IMR-90 (cell line): ENCODE measurements at regions not wholly inside any gene's neighbourhood (a gene's known extent, or its start where the extent isn't known, plus 50 kb on each side); places are given as distances from the start of the nearest gene placed in this dataset.

Experiments
- ATAC-seq: fragments of 200-7000 bp; cut with Tn5 transposase; 2 replicates; pipeline ENCODE4 v1.9.1; 2020; ENCODE audit warnings: low read depth, mild to moderate bottlenecking, moderate library complexity
- BruUV-seq: library from RNA; stranded (reverse); fragments of 400-500 nt; replicated peaks from 2 replicates; lab custom pipeline; 2021; lab: Mats Ljungman, UMichigan
- CTCF ChIA-PET: fragments of 300-600 bp; formaldehyde crosslinking; extraction: SDS; loops from one replicate; lab custom pipeline; 2021; ENCODE audit warnings: antibody characterized with exemption; lab: Yijun Ruan, JAX
- POLR2A ChIA-PET: fragments of 300-600 bp; sonication (Branson Sonifier 250); formaldehyde crosslinking; loops from one replicate; lab custom pipeline; 2022; ENCODE audit warnings: antibody characterized with exemption; ENCODE audit not compliant: unreplicated experiment; lab: Charles Lee
- DNase-seq: peaks from one replicate; pipeline ENCODE4 v3.0.0; 2013
- H2AFZ ChIP-seq: replicated peaks from 2 replicates; pipeline ENCODE3; 2013; ENCODE audit warnings: low read length, mild to moderate bottlenecking; ENCODE audit not compliant: poor library complexity
- H2AK5ac ChIP-seq: 2 replicates; pipeline ENCODE4 v1.6.1; 2013; ENCODE audit warnings: low read depth, low read length, inconsistent platforms
- H2AK9ac ChIP-seq: replicated peaks from 2 replicates; pipeline ENCODE3; 2013; ENCODE audit warnings: mild to moderate bottlenecking, low read depth, low read length, moderate library complexity; ENCODE audit not compliant: poor library complexity
- H2BK120ac ChIP-seq: 2 replicates; pipeline ENCODE4 v1.6.1; 2013; ENCODE audit warnings: low read depth, low read length, inconsistent platforms
- H2BK15ac ChIP-seq: 3 replicates; pipeline ENCODE4 v1.6.1; 2013; ENCODE audit warnings: low read depth, low read length, inconsistent platforms
- H2BK20ac ChIP-seq: 2 replicates; pipeline ENCODE4 v1.6.1; 2013; ENCODE audit warnings: low read depth, mild to moderate bottlenecking, inconsistent platforms, low read length, moderate library complexity
- H2BK5ac ChIP-seq: 2 replicates; pipeline ENCODE4 v1.6.1; 2013; ENCODE audit warnings: mild to moderate bottlenecking, low read depth, low read length, inconsistent platforms; ENCODE audit not compliant: poor library complexity, severe bottlenecking
- H3K14ac ChIP-seq: replicated peaks from 2 replicates; pipeline ENCODE4 v1.6.1; 2013; ENCODE audit warnings: low read depth, low read length, inconsistent platforms
- H3K18ac ChIP-seq: 2 replicates; pipeline ENCODE4 v1.6.1; 2013; ENCODE audit warnings: low read depth, low read length, control low read depth
- H3K23ac ChIP-seq: 2 replicates; pipeline ENCODE4 v1.6.1; 2013; ENCODE audit warnings: low read depth, low read length, inconsistent platforms
- H3K27ac ChIP-seq: 2 replicates; pipeline ENCODE4 v1.5.1; 2013; ENCODE audit warnings: mild to moderate bottlenecking, control low read depth, low read length; ENCODE audit not compliant: insufficient read depth
- H3K27me3 ChIP-seq: 2 replicates; pipeline ENCODE4 v1.6.1; 2013; ENCODE audit warnings: low read length; ENCODE audit not compliant: control insufficient read depth, insufficient read depth
- H3K36me3 ChIP-seq: 2 replicates; pipeline ENCODE4 v1.6.1; 2013; ENCODE audit warnings: low read length, mixed read lengths; ENCODE audit not compliant: control insufficient read depth, insufficient read depth
- H3K4ac ChIP-seq: 2 replicates; pipeline ENCODE4 v1.6.1; 2013; ENCODE audit warnings: low read depth, low read length, inconsistent platforms
- H3K4me1 ChIP-seq: 2 replicates; pipeline ENCODE4 v1.6.1; 2013; ENCODE audit warnings: low read length, mixed read lengths; ENCODE audit not compliant: control insufficient read depth, insufficient read depth
- H3K4me2 ChIP-seq: 2 replicates; pipeline ENCODE4 v1.6.1; 2013; ENCODE audit warnings: low read depth, mild to moderate bottlenecking, control low read depth, low read length, moderate library complexity
- H3K4me3 ChIP-seq: 2 replicates; pipeline ENCODE4 v1.5.1; 2013; ENCODE audit warnings: low read depth, mild to moderate bottlenecking, control low read depth, low read length, moderate library complexity; ENCODE audit not compliant: insufficient read depth
- H3K56ac ChIP-seq: 2 replicates; pipeline ENCODE4 v1.6.1; 2013; ENCODE audit warnings: low read length, inconsistent platforms; ENCODE audit not compliant: insufficient read depth; ENCODE audit errors: extremely low read depth
- H3K79me1 ChIP-seq, 2 experiments: 2 replicates each; pipeline ENCODE4 v1.6.1; 2013; ENCODE audit warnings: low read length in 2 of 2, inconsistent platforms in 1 of 2, low read depth in 1 of 2
- H3K9ac ChIP-seq: 2 replicates; pipeline ENCODE4 v1.6.1; 2013; ENCODE audit warnings: low read depth, low read length, control low read depth
- H3K9me1 ChIP-seq: 2 replicates; pipeline ENCODE4 v1.6.1; 2013; ENCODE audit warnings: low read length, inconsistent platforms; ENCODE audit not compliant: insufficient read depth
- H3K9me3 ChIP-seq: 2 replicates; pipeline ENCODE4 v1.6.1; 2013; ENCODE audit warnings: low read length; ENCODE audit not compliant: control insufficient read depth, insufficient read depth
- H4K20me1 ChIP-seq: 2 replicates; pipeline ENCODE4 v1.6.1; 2013; ENCODE audit warnings: low read length, inconsistent platforms; ENCODE audit not compliant: insufficient read depth
- H4K5ac ChIP-seq: 2 replicates; pipeline ENCODE4 v1.6.1; 2013; ENCODE audit warnings: mild to moderate bottlenecking, low read depth, low read length, control low read depth
- H4K8ac ChIP-seq, 2 experiments: 2 replicates each; pipeline ENCODE4 v1.6.1; 2013; ENCODE audit warnings: low read depth in 2 of 2, low read length in 2 of 2, control low read depth in 1 of 2, inconsistent platforms in 1 of 2
- H4K91ac ChIP-seq: 2 replicates; pipeline ENCODE4 v1.6.1; 2013; ENCODE audit warnings: low read depth, low read length, inconsistent platforms; ENCODE audit not compliant: insufficient read depth
- CEBPB ChIP-seq: IDR thresholded peaks from 2 replicates; pipeline ENCODE4 v1.6.1; 2012; ENCODE audit warnings: low read depth, low read length, improper control_type of control experiment
- CHD1 ChIP-seq: IDR thresholded peaks from 2 replicates; pipeline ENCODE4 v1.6.1; 2012; ENCODE audit warnings: low read depth, low read length, improper control_type of control experiment
- FOS ChIP-seq: fragments of 150-350 bp; IDR thresholded peaks from 2 replicates; pipeline ENCODE4 v1.6.1; 2016; ENCODE audit warnings: low read depth, low read length
- MAFK ChIP-seq: IDR thresholded peaks from 2 replicates; pipeline ENCODE4 v1.6.1; 2012; ENCODE audit warnings: low read depth, low read length, improper control_type of control experiment
- MXI1 ChIP-seq: IDR thresholded peaks from 2 replicates; pipeline ENCODE4 v1.6.1; 2012; ENCODE audit warnings: low read depth, mild to moderate bottlenecking, low read length, moderate library complexity, borderline replicate concordance
- NFE2L2 ChIP-seq: fragments of 150-350 bp; IDR thresholded peaks from 2 replicates; pipeline ENCODE4 v1.6.1; 2016; ENCODE audit warnings: low read depth, mild to moderate bottlenecking, low read length
- USF2 ChIP-seq: fragments of 150-350 bp; IDR thresholded peaks from 2 replicates; pipeline ENCODE4 v1.6.1; 2017; ENCODE audit warnings: mild to moderate bottlenecking, antibody characterized with exemption, low read length, low read depth
- WGBS, 2 experiments: methylation state at CpG; one replicate each; pipeline versions ENCODE4 v1.1.5 to v1.1.7; 2013; ENCODE audit warnings: missing lambda C conversion rate in 2 of 2; ENCODE audit not compliant: insufficient read length in 1 of 2; ENCODE audit errors: extremely low coverage in 2 of 2; 5-methylcytosine and 5-hydroxymethylcytosine counted together
- dilution Hi-C: fragments of 300-500 bp; cut with HindIII; formaldehyde crosslinking; loops from one replicate; pipeline ENCODE4 v1.14.3; 2018; ENCODE audit warnings: low sequenced_read_pairs; ENCODE audit not compliant: unreplicated experiment
- in situ Hi-C: fragments of 300-500 bp; cut with MboI; formaldehyde crosslinking; loops from 3 replicates; pipeline ENCODE4 v1.14.3; 2019; ENCODE audit warnings: low sequenced_read_pairs, inconsistent platforms, mixed read lengths
- intact Hi-C: fragments of 100-400 bp; cut with micrococcal nuclease; formaldehyde crosslinking; loops from 2 replicates; pipeline ENCODE4 v1.10.0; 2022

- Histone ChIP-seq H2AK5ac (no peak overlapping the region), H2BK15ac (no peak overlapping the region), H2AK9ac (no peak overlapping the region), H2BK120ac (no peak overlapping the region), H3K36me3 (no peaks in the 10 kb centered on the region), H3K27ac (no peak overlapping the region), H3K4me2 (no peak overlapping the region), H2AFZ (no peak overlapping the region), H3K56ac (no peak overlapping the region), H4K5ac (no peak overlapping the region), H3K27me3 (no peaks in the 10 kb centered on the region), H3K9me1 (no peaks in the 10 kb centered on the region), H2BK5ac (no peak overlapping the region), H3K4me1 (no peaks in the 10 kb centered on the region), H3K9me3 (no peaks in the 10 kb centered on the region), H4K8ac (no peak overlapping the region), H3K9ac (no peak overlapping the region), H2BK20ac (no peak overlapping the region), H4K20me1 (no peaks in the 10 kb centered on the region), H3K23ac (no peak overlapping the region), H3K79me1 (no peaks in the 10 kb centered on the region), H3K18ac (no peak overlapping the region), H3K14ac (no peak overlapping the region), H3K4me3 (no peak overlapping the region), H3K4ac (no peak overlapping the region), H4K91ac (no peak overlapping the region)
- ChIA-PET POLR2A (no interaction called here), CTCF (no interaction called here)
- WGBS, 2 experiments = no CpG with 5 or more reads among the region's 2 CpGs
- BruUV-seq = no TSS peak
- intact Hi-C loops (no loop called here), in situ Hi-C loops (no loop called here), dilution Hi-C loops (no loop called here)
- no peak for TF ChIP-seq MAFK
- TF ChIP-seq MXI1 = no peak
- no peak for TF ChIP-seq CEBPB
- no peak for TF ChIP-seq CHD1
- no peak for TF ChIP-seq NFE2L2
- no peak for TF ChIP-seq FOS
- TF ChIP-seq USF2 = no peak
- no peak for DNase-seq
- ATAC-seq = no peak
Observed at GRCh38 chrX:82412858-82413257, 1095.2 kb upstream of the POU3F4 start.
